Astrocyte (in vitro differentiated cells and primary cell): ENCODE measurements at regions not wholly inside any gene's neighbourhood (a gene's known extent, or its start where the extent isn't known, plus 50 kb on each side); places are given as distances from the start of the nearest gene placed in this dataset.

Source experiments
- EZH2 ChIP-seq: IDR thresholded peaks from 2 replicates; pipeline ENCODE4 v1.6.1; 2012; ENCODE audit warnings: mild to moderate bottlenecking, low read length, inconsistent platforms; ENCODE audit not compliant: insufficient read depth
- TF ChIP-seq, protein P1 (sequence below): IDR thresholded peaks from 2 replicates; pipeline ENCODE4 v1.5.1; 2011; ENCODE audit warnings: low read depth, mild to moderate bottlenecking, inconsistent platforms, low read length, moderate library complexity; ENCODE audit not compliant: insufficient read depth

DNA sequence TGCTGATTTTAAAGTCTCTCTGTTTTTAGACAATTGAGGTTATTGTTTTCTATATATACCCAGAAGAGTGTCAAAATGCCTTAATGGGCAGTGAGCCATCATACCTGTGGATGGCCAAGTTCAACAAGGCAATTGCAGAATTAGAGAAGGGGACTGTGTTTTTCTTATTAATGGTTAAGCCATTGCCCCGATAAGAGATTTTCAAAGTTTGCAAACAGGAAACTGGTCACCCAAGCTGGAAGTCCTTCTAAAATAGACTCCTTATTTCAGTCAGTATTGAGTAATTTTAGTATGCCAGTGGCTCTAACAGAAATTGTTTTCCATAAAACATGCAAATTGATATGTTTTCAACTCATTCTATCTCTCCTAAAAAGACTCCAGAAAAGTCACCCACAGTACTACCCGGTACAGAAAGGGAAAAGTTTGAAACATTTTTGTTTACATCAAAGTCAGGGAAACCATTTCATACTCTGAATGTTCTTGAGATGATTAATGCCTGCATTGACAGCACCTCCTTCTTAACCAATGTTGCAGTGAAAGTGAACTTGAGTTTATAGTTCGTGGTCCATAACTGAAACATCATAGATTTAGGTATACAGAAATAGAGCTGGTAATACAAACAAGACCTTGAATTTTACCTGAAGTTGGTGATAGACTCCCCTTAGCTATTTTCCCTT is 191.1 kb downstream of the TMX1 start:
- TF ChIP-seq, protein P1, sequence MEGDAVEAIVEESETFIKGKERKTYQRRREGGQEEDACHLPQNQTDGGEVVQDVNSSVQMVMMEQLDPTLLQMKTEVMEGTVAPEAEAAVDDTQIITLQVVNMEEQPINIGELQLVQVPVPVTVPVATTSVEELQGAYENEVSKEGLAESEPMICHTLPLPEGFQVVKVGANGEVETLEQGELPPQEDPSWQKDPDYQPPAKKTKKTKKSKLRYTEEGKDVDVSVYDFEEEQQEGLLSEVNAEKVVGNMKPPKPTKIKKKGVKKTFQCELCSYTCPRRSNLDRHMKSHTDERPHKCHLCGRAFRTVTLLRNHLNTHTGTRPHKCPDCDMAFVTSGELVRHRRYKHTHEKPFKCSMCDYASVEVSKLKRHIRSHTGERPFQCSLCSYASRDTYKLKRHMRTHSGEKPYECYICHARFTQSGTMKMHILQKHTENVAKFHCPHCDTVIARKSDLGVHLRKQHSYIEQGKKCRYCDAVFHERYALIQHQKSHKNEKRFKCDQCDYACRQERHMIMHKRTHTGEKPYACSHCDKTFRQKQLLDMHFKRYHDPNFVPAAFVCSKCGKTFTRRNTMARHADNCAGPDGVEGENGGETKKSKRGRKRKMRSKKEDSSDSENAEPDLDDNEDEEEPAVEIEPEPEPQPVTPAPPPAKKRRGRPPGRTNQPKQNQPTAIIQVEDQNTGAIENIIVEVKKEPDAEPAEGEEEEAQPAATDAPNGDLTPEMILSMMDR, result no peak
- TF ChIP-seq EZH2, result no peak
